Spleen (tissue), 7 donors: ENCODE measurements at regions not wholly inside any gene's neighbourhood (a gene's known extent, or its start where the extent isn't known, plus 50 kb on each side); places are given as distances from the start of the nearest gene placed in this dataset.

Experiments used
- POLR2A ChIP-seq, 3 donors: fragments of 450-650 bp; IDR thresholded peaks; one replicate each; pipeline ENCODE4 v1.5.1; 2017; ENCODE audit warnings: antibody characterized with exemption in 3 of 3, mild to moderate bottlenecking in 1 of 3
- TF ChIP-seq, protein P1 (sequence below), 11 experiments: fragments of 200-600 bp in 7 of 11; fragments of 450-650 bp in 4 of 11; sonication (generic) in 4 of 11; IDR thresholded peaks in 8 of 11; conservative IDR thresholded peaks in 3 of 11; 1 replicate in 7 of 11; 2 replicates in 4 of 11; pipeline versions ENCODE4 v1.4.0 to v1.8.0; 2016 to 2021; ENCODE audit warnings: antibody characterized with exemption in 11 of 11, inconsistent platforms in 4 of 11, mild to moderate bottlenecking in 1 of 11
- donor health status: DM: no; HTN: no; CAD: no; lungs with moderate emphysema.
- donor health status: DM: no; HTN: no; CAD: no.
- donor health status: DM: no; HTN: no; CAD: no.

- TF ChIP-seq POLR2A (IDR thresholded peaks at IDR 0.05) = no peak
- TF ChIP-seq, protein P1, sequence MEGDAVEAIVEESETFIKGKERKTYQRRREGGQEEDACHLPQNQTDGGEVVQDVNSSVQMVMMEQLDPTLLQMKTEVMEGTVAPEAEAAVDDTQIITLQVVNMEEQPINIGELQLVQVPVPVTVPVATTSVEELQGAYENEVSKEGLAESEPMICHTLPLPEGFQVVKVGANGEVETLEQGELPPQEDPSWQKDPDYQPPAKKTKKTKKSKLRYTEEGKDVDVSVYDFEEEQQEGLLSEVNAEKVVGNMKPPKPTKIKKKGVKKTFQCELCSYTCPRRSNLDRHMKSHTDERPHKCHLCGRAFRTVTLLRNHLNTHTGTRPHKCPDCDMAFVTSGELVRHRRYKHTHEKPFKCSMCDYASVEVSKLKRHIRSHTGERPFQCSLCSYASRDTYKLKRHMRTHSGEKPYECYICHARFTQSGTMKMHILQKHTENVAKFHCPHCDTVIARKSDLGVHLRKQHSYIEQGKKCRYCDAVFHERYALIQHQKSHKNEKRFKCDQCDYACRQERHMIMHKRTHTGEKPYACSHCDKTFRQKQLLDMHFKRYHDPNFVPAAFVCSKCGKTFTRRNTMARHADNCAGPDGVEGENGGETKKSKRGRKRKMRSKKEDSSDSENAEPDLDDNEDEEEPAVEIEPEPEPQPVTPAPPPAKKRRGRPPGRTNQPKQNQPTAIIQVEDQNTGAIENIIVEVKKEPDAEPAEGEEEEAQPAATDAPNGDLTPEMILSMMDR (IDR thresholded peaks at IDR 0.05 in 8 of 11, conservative IDR thresholded peaks at IDR 0.05 in 3 of 11) = no peak
These were observed 590.9 kb upstream of the CITED2 start for GRCh38 chr6:139965393-139965792.
